ENCODE measurements at regions not wholly inside any gene's neighbourhood (a gene's known extent, or its start where the extent isn't known, plus 50 kb on each side); places are given as distances from the start of the nearest gene placed in this dataset.

- Histone ChIP-seq H3K27me3 (ENCODE audit: low read depth) (peaks cover 15% of the 10 kb centered on the region), H3K9me3 (no peaks in the 10 kb centered on the region), H3K4me3 (no peak overlapping the region), H3K36me3 (no peaks in the 10 kb centered on the region), H3K4me1 (no peaks in the 10 kb centered on the region), H3K27ac (no peak overlapping the region)
- intact Hi-C loops (cut with DNase I), result no loop called here
- DNase-seq, result no peak
- TF ChIP-seq CTCF (IDR thresholded peaks at IDR 0.05), result no peak
- ATAC-seq, result no peak
These were observed 59.8 kb upstream of the CCDC167 start for GRCh38 chr6:37559501-37559900.

GRCh38 chr6:37559050-37559449 is 59.4 kb upstream of the CCDC167 start:
- H3K9me3 ChIP-seq, result no peaks in the 10 kb centered on the region
- no peaks in the 10 kb centered on the region for H3K4me1 ChIP-seq
- ATAC-seq, result no peak
- peaks cover 14% of the 10 kb centered on the region for H3K27me3 ChIP-seq (ENCODE audit: low read depth)
- no peak overlapping the region for H3K27ac ChIP-seq
- no peak for DNase-seq
- H3K4me3 ChIP-seq, result no peak overlapping the region
- H3K36me3 ChIP-seq, result no peaks in the 10 kb centered on the region
- intact Hi-C loops (cut with DNase I), result no loop called here
- no peak for TF ChIP-seq CTCF (IDR thresholded peaks at IDR 0.05)

GRCh38 chr6:37558646-37559045 is 59.0 kb upstream of the CCDC167 start:
- H3K9me3 ChIP-seq, result no peaks in the 10 kb centered on the region
- ATAC-seq (no peak), DNase-seq (no peak)
- H3K4me1 ChIP-seq, result no peaks in the 10 kb centered on the region
- no peak overlapping the region for H3K27ac ChIP-seq
- no peaks in the 10 kb centered on the region for H3K36me3 ChIP-seq
- H3K27me3 ChIP-seq (ENCODE audit: low read depth), result peaks cover 11% of the 10 kb centered on the region
- no peak for TF ChIP-seq CTCF (IDR thresholded peaks at IDR 0.05)
- no peak overlapping the region for H3K4me3 ChIP-seq
- intact Hi-C loops (cut with DNase I), result no loop called here

- Histone ChIP-seq H3K4me3 (no peak overlapping the region), H3K27me3 (ENCODE audit: low read depth) (peaks cover 10% of the 10 kb centered on the region), H3K9me3 (no peaks in the 10 kb centered on the region), H3K27ac (no peak overlapping the region), H3K36me3 (no peaks in the 10 kb centered on the region), H3K4me1 (no peaks in the 10 kb centered on the region)
- ATAC-seq (no peak), DNase-seq (no peak)
- intact Hi-C loops (cut with DNase I), result no loop called here
- no peak for TF ChIP-seq CTCF (IDR thresholded peaks at IDR 0.05)
These were observed 58.5 kb upstream of the CCDC167 start for GRCh38 chr6:37558168-37558567.

- Histone ChIP-seq H3K27me3 (ENCODE audit: low read depth) (peaks cover 14% of the 10 kb centered on the region), H3K4me3 (no peak overlapping the region), H3K9me3 (no peaks in the 10 kb centered on the region), H3K27ac (no peak overlapping the region), H3K4me1 (no peaks in the 10 kb centered on the region), H3K36me3 (no peaks in the 10 kb centered on the region)
- TF ChIP-seq CTCF (IDR thresholded peaks at IDR 0.05), result no peak
- ATAC-seq, result no peak
- intact Hi-C loops (cut with DNase I), result no loop called here
- DNase-seq, result no peak
These were observed 58.0 kb upstream of the CCDC167 start for GRCh38 chr6:37557645-37558114.
